B cell (primary cell): ENCODE measurements at regions not wholly inside any gene's neighbourhood (a gene's known extent, or its start where the extent isn't known, plus 50 kb on each side); places are given as distances from the start of the nearest gene placed in this dataset.

Experiments
- ATAC-seq: fragments of 200-7000 bp; cut with Tn5 transposase; one replicate; pipeline ENCODE4 v1.10.0; 2021; ENCODE audit warnings: low read depth, mild to moderate bottlenecking, moderate number of reproducible peaks, moderate library complexity
- CTCF ChIA-PET: fragments of 350-600 bp; sonication (Branson Sonifier 250); formaldehyde crosslinking; loops from one replicate; lab custom pipeline; 2021; ENCODE audit warnings: antibody characterized with exemption, inconsistent platforms; lab: Charles Lee
- POLR2A ChIA-PET: fragments of 350-600 bp; sonication (Branson Sonifier 250); formaldehyde crosslinking; loops from one replicate; lab custom pipeline; 2021; ENCODE audit warnings: antibody characterized with exemption; lab: Charles Lee
- DNase-seq: peaks from one replicate; pipeline ENCODE4 v3.0.0; 2013
- H2AFZ ChIP-seq: 2 replicates; pipeline ENCODE4 v1.6.1; 2012; ENCODE audit warnings: mild to moderate bottlenecking, low read depth, low read length; ENCODE audit not compliant: insufficient read depth, poor library complexity, severe bottlenecking
- H3K27ac ChIP-seq, 2 donors: 1 replicate in 1 of 2; 2 replicates in 1 of 2; pipeline ENCODE4 v1.5.1; 2012 to 2013; ENCODE audit warnings: low read length in 2 of 2, mild to moderate bottlenecking in 2 of 2, moderate library complexity in 1 of 2
- H3K27me3 ChIP-seq, 4 experiments: fragments of 200-600 bp in 1 of 4; sonication (generic) in 1 of 4; replicated peaks in 1 of 4; 1 replicate in 2 of 4; 2 replicates in 2 of 4; pipeline versions ENCODE4 v1.6.1 to v1.7.0; 2013 to 2016; ENCODE audit warnings: low read length in 3 of 4, mild to moderate bottlenecking in 2 of 4, mixed read lengths in 1 of 4, moderate library complexity in 1 of 4; ENCODE audit not compliant: insufficient read depth in 4 of 4, control insufficient read depth in 3 of 4; ENCODE audit errors: control extremely low read depth in 1 of 4
- H3K36me3 ChIP-seq, 2 experiments: replicated peaks in 1 of 2; 1 replicate in 1 of 2; 2 replicates in 1 of 2; pipeline versions ENCODE4 v1.6.1 to v1.7.1; 2013; ENCODE audit warnings: low read length in 1 of 2; ENCODE audit not compliant: insufficient read depth in 2 of 2, control insufficient read depth in 1 of 2; ENCODE audit errors: control extremely low read depth in 1 of 2, extremely low read depth in 1 of 2
- H3K4me1 ChIP-seq, 2 donors: fragments of 200-600 bp in 1 of 2; sonication (generic) in 1 of 2; 1 replicate in 1 of 2; 2 replicates in 1 of 2; pipeline versions ENCODE4 v1.5.1 to v1.6.1; 2013 to 2017; ENCODE audit warnings: low read length in 2 of 2; ENCODE audit not compliant: control insufficient read depth in 2 of 2, insufficient read depth in 2 of 2
- H3K4me2 ChIP-seq: replicated peaks from 2 replicates; pipeline ENCODE3; 2012; ENCODE audit warnings: mild to moderate bottlenecking, low read depth, low read length; ENCODE audit not compliant: poor library complexity, severe bottlenecking
- H3K4me3 ChIP-seq, 5 experiments: fragments of 200-600 bp in 1 of 5; sonication (generic) in 1 of 5; 1 replicate in 3 of 5; 2 replicates in 2 of 5; pipeline versions ENCODE4 v1.5.1 to v1.7.0; 2011 to 2016; ENCODE audit warnings: low read length in 4 of 5, mild to moderate bottlenecking in 4 of 5, low read depth in 2 of 5, control low read depth in 1 of 5, moderate library complexity in 1 of 5; ENCODE audit not compliant: insufficient read depth in 1 of 5; ENCODE audit errors: control extremely low read depth in 1 of 5, extremely low read depth in 1 of 5
- H3K79me2 ChIP-seq: fragments of 200-600 bp; sonication (generic); one replicate; pipeline ENCODE4 v1.6.0; 2016; ENCODE audit warnings: low read length; ENCODE audit not compliant: control insufficient read depth, insufficient read depth
- H3K9ac ChIP-seq: fragments of 200-600 bp; sonication (generic); 2 replicates; pipeline ENCODE4 v1.6.1; 2017; ENCODE audit warnings: mild to moderate bottlenecking, low read length, moderate library complexity
- H3K9me3 ChIP-seq, 3 donors: one replicate each; pipeline versions ENCODE4 v1.6.1 to v1.7.1; 2013; ENCODE audit warnings: low read length in 2 of 3; ENCODE audit not compliant: control insufficient read depth in 2 of 3, insufficient read depth in 1 of 3; ENCODE audit errors: control extremely low read depth in 1 of 3
- H4K20me1 ChIP-seq: 2 replicates; pipeline ENCODE4 v1.6.0; 2012; ENCODE audit warnings: mild to moderate bottlenecking, low read length; ENCODE audit not compliant: insufficient read depth, control insufficient read depth, poor library complexity, severe bottlenecking
- H3K27ac Mint-ChIP-seq: one replicate; pipeline ENCODE4 v1.8.0; 2021; ENCODE audit warnings: mixed read lengths
- H3K27me3 Mint-ChIP-seq: one replicate; pipeline ENCODE4 v1.8.0; 2021; ENCODE audit warnings: mixed read lengths
- H3K4me1 Mint-ChIP-seq: one replicate; pipeline ENCODE4 v1.8.0; 2021; ENCODE audit warnings: mixed read lengths
- H3K4me3 Mint-ChIP-seq: one replicate; pipeline ENCODE4 v1.8.0; 2021; ENCODE audit warnings: mixed read lengths
- H3K9me3 Mint-ChIP-seq: one replicate; pipeline ENCODE4 v1.8.0; 2022; ENCODE audit warnings: mixed read lengths; ENCODE audit not compliant: insufficient read depth
- EZH2 ChIP-seq: IDR thresholded peaks from 2 replicates; pipeline ENCODE4 v1.6.1; 2012; ENCODE audit warnings: borderline replicate concordance, low read depth, mild to moderate bottlenecking, moderate library complexity, low read length; ENCODE audit not compliant: insufficient read depth, poor library complexity, severe bottlenecking
- WGBS: methylation state at CpG from one replicate; pipeline ENCODE4 v1.1.5; 2013; ENCODE audit warnings: missing lambda C conversion rate; ENCODE audit not compliant: insufficient coverage; 5-methylcytosine and 5-hydroxymethylcytosine counted together
- intact Hi-C: fragments of 100-400 bp; cut with micrococcal nuclease; formaldehyde crosslinking; loops from one replicate; pipeline ENCODE4 v1.10.0; 2022
- TF ChIP-seq, protein P1 (sequence below): fragments of 200-600 bp; IDR thresholded peaks from one replicate; pipeline ENCODE4 v1.8.0; 2022; ENCODE audit warnings: antibody characterized with exemption, mild to moderate bottlenecking

DNA sequence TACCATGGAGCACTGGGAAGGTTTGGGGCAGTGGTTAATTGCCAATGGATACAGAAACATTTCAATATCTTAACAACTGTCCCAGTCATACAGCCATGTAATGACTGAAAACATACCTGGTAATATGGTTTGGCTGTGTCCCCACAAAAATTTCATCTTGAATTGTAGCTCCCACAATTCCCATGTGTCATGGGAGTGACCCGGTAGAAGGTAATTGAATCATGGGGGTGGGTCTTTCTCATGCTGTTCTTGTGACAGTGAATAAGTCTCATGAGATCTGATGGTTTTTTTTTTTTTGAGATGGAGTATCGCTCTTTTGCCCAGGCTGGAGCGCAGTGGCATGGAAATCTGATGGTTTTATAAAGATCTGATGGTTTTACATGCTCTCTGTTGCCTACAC, 284.4 kb downstream of the TCF7L2 start:
- WGBS, result 100% methylated on average over 1 of the region's 3 CpGs
- intact Hi-C loops, result no loop called here
- CTCF ChIA-PET, result no interaction called here
- Histone ChIP-seq H3K4me1 (peaks cover 0 to 7% of the 10 kb centered on the region in 2 donors), H3K79me2 (no peaks in the 10 kb centered on the region), H3K9me3 (no peaks in the 10 kb centered on the region), H3K36me3 (no peaks in the 10 kb centered on the region), H2AFZ (no peak overlapping the region), H3K4me3 (no peak overlapping the region), H4K20me1 (no peaks in the 10 kb centered on the region), H3K9ac (no peak overlapping the region), H3K27me3 (no peaks in the 10 kb centered on the region), H3K27ac (no peak overlapping the region), H3K4me2 (no peak overlapping the region)
- POLR2A ChIA-PET, result no interaction called here
- no peak for DNase-seq
- ATAC-seq, result no peak
- H3K4me3 Mint-ChIP-seq, result no peak overlapping the region
- H3K27me3 Mint-ChIP-seq, result peaks cover 15% of the 10 kb centered on the region
- no peaks in the 10 kb centered on the region for H3K9me3 Mint-ChIP-seq
- TF ChIP-seq, protein P1, sequence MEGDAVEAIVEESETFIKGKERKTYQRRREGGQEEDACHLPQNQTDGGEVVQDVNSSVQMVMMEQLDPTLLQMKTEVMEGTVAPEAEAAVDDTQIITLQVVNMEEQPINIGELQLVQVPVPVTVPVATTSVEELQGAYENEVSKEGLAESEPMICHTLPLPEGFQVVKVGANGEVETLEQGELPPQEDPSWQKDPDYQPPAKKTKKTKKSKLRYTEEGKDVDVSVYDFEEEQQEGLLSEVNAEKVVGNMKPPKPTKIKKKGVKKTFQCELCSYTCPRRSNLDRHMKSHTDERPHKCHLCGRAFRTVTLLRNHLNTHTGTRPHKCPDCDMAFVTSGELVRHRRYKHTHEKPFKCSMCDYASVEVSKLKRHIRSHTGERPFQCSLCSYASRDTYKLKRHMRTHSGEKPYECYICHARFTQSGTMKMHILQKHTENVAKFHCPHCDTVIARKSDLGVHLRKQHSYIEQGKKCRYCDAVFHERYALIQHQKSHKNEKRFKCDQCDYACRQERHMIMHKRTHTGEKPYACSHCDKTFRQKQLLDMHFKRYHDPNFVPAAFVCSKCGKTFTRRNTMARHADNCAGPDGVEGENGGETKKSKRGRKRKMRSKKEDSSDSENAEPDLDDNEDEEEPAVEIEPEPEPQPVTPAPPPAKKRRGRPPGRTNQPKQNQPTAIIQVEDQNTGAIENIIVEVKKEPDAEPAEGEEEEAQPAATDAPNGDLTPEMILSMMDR, result no peak
- TF ChIP-seq EZH2, result no peak
- peaks cover 1% of the 10 kb centered on the region for H3K4me1 Mint-ChIP-seq
- H3K27ac Mint-ChIP-seq, result no peak overlapping the region

DNA sequence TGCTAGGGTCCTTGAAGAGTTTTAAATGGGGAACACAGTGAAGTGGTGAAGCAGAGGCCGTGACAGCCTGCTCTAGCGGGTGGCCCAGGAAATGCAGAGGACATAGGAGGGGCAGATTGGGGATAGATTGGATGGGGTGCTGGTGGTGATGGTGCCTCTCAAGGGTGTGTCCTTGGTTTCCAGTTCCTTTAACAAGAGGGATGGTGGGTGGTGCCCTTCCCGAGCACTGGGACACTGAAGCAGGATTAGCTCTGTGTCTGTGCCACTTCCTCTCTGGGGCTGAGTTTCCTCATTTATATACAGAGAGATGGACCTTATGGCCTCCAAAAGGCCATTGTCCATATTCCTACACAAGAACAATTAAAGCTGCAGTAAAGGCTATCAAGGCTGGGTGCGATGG, 285.5 kb downstream of the TCF7L2 start:
- H3K9me3 ChIP-seq, result peaks cover 0 to 3% (median 0%) of the 10 kb centered on the region in 3 donors
- DNase-seq (no peak), ATAC-seq (no peak)
- Mint-ChIP-seq H3K27ac (no peak overlapping the region), H3K9me3 (no peaks in the 10 kb centered on the region), H3K4me3 (no peak overlapping the region), H3K4me1 (peaks cover 1% of the 10 kb centered on the region), H3K27me3 (peaks cover 23% of the 10 kb centered on the region)
- H3K36me3 ChIP-seq, result no peaks in the 10 kb centered on the region
- ChIA-PET CTCF (no interaction called here), POLR2A (no interaction called here)
- intact Hi-C loops, result no loop called here
- no peak overlapping the region for H3K27ac ChIP-seq
- H3K79me2 ChIP-seq, result no peaks in the 10 kb centered on the region
- no peak overlapping the region for H3K9ac ChIP-seq
- H4K20me1 ChIP-seq, result no peaks in the 10 kb centered on the region
- WGBS, result 89% methylated on average over 2 of the region's 4 CpGs
- H3K27me3 ChIP-seq, result no peaks in the 10 kb centered on the region
- H3K4me2 ChIP-seq, result no peak overlapping the region
- peaks cover 0 to 7% of the 10 kb centered on the region in 2 donors for H3K4me1 ChIP-seq
- H3K4me3 ChIP-seq, result no peak overlapping the region
- TF ChIP-seq, protein P1, result no peak
- no peak for TF ChIP-seq EZH2
- H2AFZ ChIP-seq, result no peak overlapping the region
